Hepatocyte (in vitro differentiated cells): ENCODE measurements at regions not wholly inside any gene's neighbourhood (a gene's known extent, or its start where the extent isn't known, plus 50 kb on each side); places are given as distances from the start of the nearest gene placed in this dataset.
A peak's percentile ranks its signal among the peaks of the same experiment; 100 is the strongest.

Experiments used
- DNase-seq: peaks from one replicate; pipeline ENCODE4 v3.0.0-alpha.2; 2016; ENCODE audit warnings: low spot score
- H2AFZ ChIP-seq: fragments of 200-600 bp; sonication (generic); 2 replicates; pipeline ENCODE4 v1.6.0; 2016; ENCODE audit warnings: antibody characterized with exemption, mild to moderate bottlenecking
- H3K27ac ChIP-seq: fragments of 200-600 bp; sonication (generic); 2 replicates; pipeline ENCODE4 v1.5.1; 2016; ENCODE audit warnings: mild to moderate bottlenecking
- H3K27me3 ChIP-seq: fragments of 200-600 bp; sonication (generic); 2 replicates; pipeline ENCODE4 v1.6.1; 2016
- H3K36me3 ChIP-seq: fragments of 200-600 bp; sonication (generic); replicated peaks from 2 replicates; pipeline ENCODE4 v1.5.1; 2016; ENCODE audit warnings: low read depth; ENCODE audit not compliant: insufficient read depth
- H3K4me1 ChIP-seq: fragments of 200-600 bp; sonication (generic); 2 replicates; pipeline ENCODE4 v1.5.1; 2016; ENCODE audit warnings: mild to moderate bottlenecking, moderate library complexity; ENCODE audit not compliant: insufficient read depth
- H3K4me2 ChIP-seq: fragments of 200-600 bp; sonication (generic); 2 replicates; pipeline ENCODE4 v1.6.0; 2016
- H3K4me3 ChIP-seq: fragments of 200-600 bp; sonication (generic); 2 replicates; pipeline ENCODE4 v1.5.1; 2016; ENCODE audit warnings: mild to moderate bottlenecking
- H3K79me2 ChIP-seq: fragments of 200-600 bp; sonication (generic); 2 replicates; pipeline ENCODE4 v1.6.0; 2017; ENCODE audit warnings: mild to moderate bottlenecking
- H3K9me2 ChIP-seq: fragments of 200-600 bp; sonication (generic); replicated peaks from 2 replicates; pipeline ENCODE4 v1.6.0; 2017; ENCODE audit warnings: mild to moderate bottlenecking; ENCODE audit not compliant: insufficient read depth
- H3K9me3 ChIP-seq: fragments of 200-600 bp; sonication (generic); 2 replicates; pipeline ENCODE4 v1.5.1; 2016; ENCODE audit warnings: low read depth, mild to moderate bottlenecking
- H4K20me1 ChIP-seq: fragments of 200-600 bp; sonication (generic); 2 replicates; pipeline ENCODE4 v1.6.0; 2016; ENCODE audit warnings: mild to moderate bottlenecking; ENCODE audit not compliant: insufficient read depth, poor library complexity, severe bottlenecking
- CTCF ChIP-seq: fragments of 200-600 bp; sonication (generic); IDR thresholded peaks from 2 replicates; pipeline ENCODE4 v1.5.1; 2016; ENCODE audit warnings: antibody characterized with exemption, mild to moderate bottlenecking; ENCODE audit not compliant: poor library complexity
- EZH2 ChIP-seq: fragments of 200-600 bp; sonication (generic); IDR thresholded peaks from 2 replicates; pipeline ENCODE4 v1.6.1; 2016; ENCODE audit warnings: antibody characterized with exemption, mild to moderate bottlenecking, borderline replicate concordance
- EZH2phosphoT487 ChIP-seq: fragments of 200-600 bp; sonication (generic); IDR thresholded peaks from one replicate; pipeline ENCODE4 v1.6.1; 2018; ENCODE audit warnings: antibody characterized with exemption, mild to moderate bottlenecking, low read depth, moderate library complexity; ENCODE audit not compliant: unreplicated experiment, severe bottlenecking
- WGBS: methylation state at CpG from one replicate; pipeline ENCODE4 v1.1.6; 2016; ENCODE audit warnings: low lambda C conversion rate; ENCODE audit errors: missing lambda C conversion rate; 5-methylcytosine and 5-hydroxymethylcytosine counted together

GRCh38 chrX:9235722-9236121 is 201.8 kb upstream of the FAM9B start:
- no peaks in the 10 kb centered on the region for H3K36me3 ChIP-seq
- H3K27ac ChIP-seq, result no peak overlapping the region
- no peaks in the 10 kb centered on the region for H3K9me3 ChIP-seq
- H3K79me2 ChIP-seq, result no peaks in the 10 kb centered on the region
- 70% methylated on average over 3 of the region's 3 CpGs for WGBS
- no peaks in the 10 kb centered on the region for H3K4me1 ChIP-seq
- no peak for DNase-seq
- H2AFZ ChIP-seq, result no peak overlapping the region
- H3K9me2 ChIP-seq, result no peaks in the 10 kb centered on the region
- H4K20me1 ChIP-seq, result no peaks in the 10 kb centered on the region
- no peak for TF ChIP-seq CTCF
- TF ChIP-seq EZH2phosphoT487, result no peak
- TF ChIP-seq EZH2, result no peak
- no peaks in the 10 kb centered on the region for H3K27me3 ChIP-seq
- H3K4me3 ChIP-seq, result no peak overlapping the region
- H3K4me2 ChIP-seq, result no peak overlapping the region

- Histone ChIP-seq H3K9me2 (no peaks in the 10 kb centered on the region), H2AFZ (no peak overlapping the region), H3K4me1 (no peaks in the 10 kb centered on the region), H3K4me3 (no peak overlapping the region), H3K27ac (no peak overlapping the region), H3K27me3 (no peaks in the 10 kb centered on the region), H3K79me2 (no peaks in the 10 kb centered on the region), H3K36me3 (no peaks in the 10 kb centered on the region), H4K20me1 (no peaks in the 10 kb centered on the region), H3K9me3 (no peaks in the 10 kb centered on the region), H3K4me2 (no peak overlapping the region)
- DNase-seq, result no peak
- 75% methylated on average over 4 of the region's 4 CpGs for WGBS
- TF ChIP-seq CTCF (no peak), EZH2phosphoT487 (no peak), EZH2 (no peak)
These were observed 207.0 kb upstream of the FAM9B start for GRCh38 chrX:9240956-9241355.

GRCh38 chrX:9241427-9241826 is 207.5 kb upstream of the FAM9B start:
- H3K4me3 ChIP-seq, result no peak overlapping the region
- no peaks in the 10 kb centered on the region for H3K79me2 ChIP-seq
- H3K9me2 ChIP-seq, result no peaks in the 10 kb centered on the region
- H3K4me2 ChIP-seq, result no peak overlapping the region
- no peaks in the 10 kb centered on the region for H4K20me1 ChIP-seq
- no peaks in the 10 kb centered on the region for H3K9me3 ChIP-seq
- WGBS, result 89% methylated on average over 11 of the region's 11 CpGs
- no peak for DNase-seq
- H3K27me3 ChIP-seq, result no peaks in the 10 kb centered on the region
- no peak overlapping the region for H2AFZ ChIP-seq
- no peak overlapping the region for H3K27ac ChIP-seq
- no peak for TF ChIP-seq EZH2phosphoT487
- TF ChIP-seq EZH2, result no peak
- TF ChIP-seq CTCF, result no peak
- no peaks in the 10 kb centered on the region for H3K36me3 ChIP-seq
- no peaks in the 10 kb centered on the region for H3K4me1 ChIP-seq

GRCh38 chrX:9249051-9249846 is 215.3 kb upstream of the FAM9B start:
- no peak for TF ChIP-seq EZH2phosphoT487
- no peak for TF ChIP-seq EZH2
- no peak for TF ChIP-seq CTCF
- Histone ChIP-seq H3K27me3 (no peaks in the 10 kb centered on the region), H3K9me3 (no peaks in the 10 kb centered on the region), H2AFZ (no peak overlapping the region), H3K9me2 (no peaks in the 10 kb centered on the region), H4K20me1 (no peaks in the 10 kb centered on the region), H3K36me3 (no peaks in the 10 kb centered on the region), H3K79me2 (no peaks in the 10 kb centered on the region), H3K4me2 (no peak overlapping the region), H3K4me3 (no peak overlapping the region), H3K4me1 (no peaks in the 10 kb centered on the region), H3K27ac (no peak overlapping the region)
- whole genome bisulfite sequencing, result 76% methylated on average over 8 of the region's 8 CpGs
- DNase-seq, result peak; percentile 6
